HEK293 (cell line): ENCODE measurements at regions not wholly inside any gene's neighbourhood (a gene's known extent, or its start where the extent isn't known, plus 50 kb on each side); places are given as distances from the start of the nearest gene placed in this dataset.

Source experiments
- CTCF ChIA-PET: fragments of 350-600 bp; formaldehyde crosslinking; extraction: SDS; loops from one replicate; lab custom pipeline; 2021; ENCODE audit warnings: antibody characterized with exemption; lab: Yijun Ruan, JAX
- POLR2A ChIA-PET: fragments of 300-600 bp; formaldehyde crosslinking; extraction: SDS; loops from one replicate; lab custom pipeline; 2020; ENCODE audit warnings: antibody characterized with exemption, inconsistent platforms; lab: Yijun Ruan, JAX
- H3K27ac ChIP-seq: fragments of 200-500 bp; sonication (Bioruptor generic); 2 replicates; pipeline ENCODE4 v1.5.1; 2014; ENCODE audit warnings: low read depth, low read length, control low read depth, inconsistent platforms; ENCODE audit errors: extremely low read depth
- H3K36me3 ChIP-seq, 2 experiments: fragments of 200-500 bp in 1 of 2; sonication (Bioruptor generic) in 1 of 2; 1 replicate in 1 of 2; 2 replicates in 1 of 2; pipeline ENCODE4 v1.5.1; 2014 to 2017; ENCODE audit warnings: inconsistent platforms in 2 of 2, low read length in 2 of 2; ENCODE audit not compliant: control insufficient read depth in 2 of 2, insufficient read depth in 1 of 2
- H3K4me1 ChIP-seq: fragments of 200-500 bp; sonication (Bioruptor generic); 2 replicates; pipeline ENCODE4 v1.5.1; 2014; ENCODE audit warnings: mild to moderate bottlenecking, low read length, inconsistent platforms; ENCODE audit not compliant: control insufficient read depth, insufficient read depth
- H3K4me3 ChIP-seq: 2 replicates; pipeline ENCODE4 v1.5.1; 2011; ENCODE audit warnings: low read depth, mild to moderate bottlenecking, control low read depth, low read length, moderate library complexity
- H3K9me3 ChIP-seq: fragments of 200-500 bp; sonication (Bioruptor generic); 2 replicates; pipeline ENCODE4 v1.5.1; 2014; ENCODE audit warnings: low read depth, low read length, inconsistent platforms; ENCODE audit not compliant: control insufficient read depth, insufficient read depth
- CTCF ChIP-seq: fragments of 450-650 bp; formaldehyde crosslinking; IDR thresholded peaks from 2 replicates; pipeline ENCODE4 v1.5.1; 2016; ENCODE audit warnings: missing biosample characterization, missing genetic modification characterization
- FEZF1 ChIP-seq: fragments of 450-650 bp; formaldehyde crosslinking; IDR thresholded peaks from 2 replicates; pipeline ENCODE4 v1.5.1; 2016; ENCODE audit warnings: missing biosample characterization, missing genetic modification characterization
- HOXA7 ChIP-seq: sonication (generic); formaldehyde crosslinking; IDR thresholded peaks from 2 replicates; pipeline ENCODE4 v1.8.1; 2022; ENCODE audit warnings: missing genetic modification reagents, borderline replicate concordance
- KLF7 ChIP-seq: fragments of 450-650 bp; formaldehyde crosslinking; IDR thresholded peaks from 2 replicates; pipeline ENCODE4 v1.5.1; 2016; ENCODE audit warnings: missing biosample characterization, missing genetic modification characterization, borderline replicate concordance
- PRDM1 ChIP-seq: fragments of 450-650 bp; formaldehyde crosslinking; IDR thresholded peaks from 2 replicates; pipeline ENCODE4; 2016; ENCODE audit warnings: missing biosample characterization, missing genetic modification characterization
- REPIN1 ChIP-seq: fragments of 450-650 bp; formaldehyde crosslinking; IDR thresholded peaks from 2 replicates; pipeline ENCODE4 v1.5.1; 2017; ENCODE audit warnings: missing biosample characterization, missing genetic modification characterization, low read depth
- SALL2 ChIP-seq: fragments of 450-650 bp; formaldehyde crosslinking; IDR thresholded peaks from 2 replicates; pipeline ENCODE4 v1.5.0; 2017; ENCODE audit warnings: missing biosample characterization, mild to moderate bottlenecking, missing genetic modification characterization, borderline replicate concordance
- ZBTB49 ChIP-seq: fragments of 450-650 bp; formaldehyde crosslinking; IDR thresholded peaks from 2 replicates; pipeline ENCODE4 v1.5.1; 2016; ENCODE audit warnings: missing biosample characterization, missing genetic modification characterization, low read depth
- ZFP37 ChIP-seq: fragments of 450-650 bp; formaldehyde crosslinking; IDR thresholded peaks from 2 replicates; pipeline ENCODE4 v1.5.1; 2016; ENCODE audit warnings: missing biosample characterization, missing genetic modification characterization
- ZNF433 ChIP-seq: fragments of 450-650 bp; formaldehyde crosslinking; IDR thresholded peaks from 2 replicates; pipeline ENCODE4 v1.5.1; 2016; ENCODE audit warnings: missing biosample characterization, missing genetic modification characterization, low read depth
- ZNF501 ChIP-seq: fragments of 450-650 bp; formaldehyde crosslinking; IDR thresholded peaks from 2 replicates; pipeline ENCODE4 v1.5.1; 2016; ENCODE audit warnings: missing biosample characterization, missing genetic modification characterization
- ZNF768 ChIP-seq: fragments of 450-650 bp; formaldehyde crosslinking; IDR thresholded peaks from 2 replicates; pipeline ENCODE4 v1.5.1; 2018; ENCODE audit warnings: missing biosample characterization, mild to moderate bottlenecking, missing genetic modification characterization
- ZNF776 ChIP-seq: fragments of 450-650 bp; formaldehyde crosslinking; IDR thresholded peaks from 2 replicates; pipeline ENCODE4 v1.5.0; 2017; ENCODE audit warnings: missing biosample characterization, missing genetic modification characterization, borderline replicate concordance
- ZXDB ChIP-seq: fragments of 450-650 bp; formaldehyde crosslinking; IDR thresholded peaks from 2 replicates; pipeline ENCODE4 v1.5.1; 2016; ENCODE audit warnings: missing biosample characterization, missing genetic modification characterization
- TF ChIP-seq, protein P1 (sequence below): fragments of 450-650 bp; formaldehyde crosslinking; IDR thresholded peaks from 2 replicates; pipeline ENCODE4 v1.5.1; 2016; ENCODE audit warnings: missing biosample characterization, missing genetic modification characterization
- TF ChIP-seq, protein P2 (sequence below): fragments of 450-650 bp; formaldehyde crosslinking; conservative IDR thresholded peaks from 2 replicates; pipeline ENCODE4 v1.5.1; 2016; ENCODE audit warnings: low read depth, missing biosample characterization, missing genetic modification characterization

GRCh38 chr13:63370101-63370500 lies 1954.5 kb upstream of the PCDH20 start:
- Histone ChIP-seq H3K4me1 (no peaks in the 10 kb centered on the region), H3K9me3 (no peaks in the 10 kb centered on the region), H3K27ac (no peak overlapping the region), H3K36me3 (no peaks in the 10 kb centered on the region), H3K4me3 (no peak overlapping the region)
- ChIA-PET CTCF (no interaction called here), POLR2A (no interaction called here)
- TF ChIP-seq ZNF768 (no peak), ZNF776 (tag by site-specific recombination) (no peak), ZBTB49 (tag by site-specific recombination) (no peak), FEZF1 (tag by site-specific recombination) (no peak), ZFP37 (no peak), PRDM1 (tag by site-specific recombination) (no peak), CTCF (tag by site-specific recombination) (no peak), SALL2 (no peak), REPIN1 (no peak), HOXA7 (CRISPR knock-in tag) (no peak), ZNF501 (tag by site-specific recombination) (no peak), ZNF433 (tag by site-specific recombination) (no peak), ZXDB (tag by site-specific recombination) (no peak), KLF7 (tag by site-specific recombination) (no peak)
- TF ChIP-seq, protein P1, sequence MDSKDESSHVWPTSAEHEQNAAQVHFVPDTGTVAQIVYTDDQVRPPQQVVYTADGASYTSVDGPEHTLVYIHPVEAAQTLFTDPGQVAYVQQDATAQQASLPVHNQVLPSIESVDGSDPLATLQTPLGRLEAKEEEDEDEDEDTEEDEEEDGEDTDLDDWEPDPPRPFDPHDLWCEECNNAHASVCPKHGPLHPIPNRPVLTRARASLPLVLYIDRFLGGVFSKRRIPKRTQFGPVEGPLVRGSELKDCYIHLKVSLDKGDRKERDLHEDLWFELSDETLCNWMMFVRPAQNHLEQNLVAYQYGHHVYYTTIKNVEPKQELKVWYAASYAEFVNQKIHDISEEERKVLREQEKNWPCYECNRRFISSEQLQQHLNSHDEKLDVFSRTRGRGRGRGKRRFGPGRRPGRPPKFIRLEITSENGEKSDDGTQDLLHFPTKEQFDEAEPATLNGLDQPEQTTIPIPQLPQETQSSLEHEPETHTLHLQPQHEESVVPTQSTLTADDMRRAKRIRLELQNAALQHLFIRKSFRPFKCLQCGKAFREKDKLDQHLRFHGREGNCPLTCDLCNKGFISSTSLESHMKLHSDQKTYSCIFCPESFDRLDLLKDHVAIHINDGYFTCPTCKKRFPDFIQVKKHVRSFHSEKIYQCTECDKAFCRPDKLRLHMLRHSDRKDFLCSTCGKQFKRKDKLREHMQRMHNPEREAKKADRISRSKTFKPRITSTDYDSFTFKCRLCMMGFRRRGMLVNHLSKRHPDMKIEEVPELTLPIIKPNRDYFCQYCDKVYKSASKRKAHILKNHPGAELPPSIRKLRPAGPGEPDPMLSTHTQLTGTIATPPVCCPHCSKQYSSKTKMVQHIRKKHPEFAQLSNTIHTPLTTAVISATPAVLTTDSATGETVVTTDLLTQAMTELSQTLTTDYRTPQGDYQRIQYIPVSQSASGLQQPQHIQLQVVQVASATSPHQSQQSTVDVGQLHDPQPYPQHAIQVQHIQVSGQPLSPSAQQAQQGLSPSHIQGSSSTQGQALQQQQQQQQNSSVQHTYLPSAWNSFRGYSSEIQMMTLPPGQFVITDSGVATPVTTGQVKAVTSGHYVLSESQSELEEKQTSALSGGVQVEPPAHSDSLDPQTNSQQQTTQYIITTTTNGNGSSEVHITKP (tag by site-specific recombination) = no peak
- TF ChIP-seq, protein P2, sequence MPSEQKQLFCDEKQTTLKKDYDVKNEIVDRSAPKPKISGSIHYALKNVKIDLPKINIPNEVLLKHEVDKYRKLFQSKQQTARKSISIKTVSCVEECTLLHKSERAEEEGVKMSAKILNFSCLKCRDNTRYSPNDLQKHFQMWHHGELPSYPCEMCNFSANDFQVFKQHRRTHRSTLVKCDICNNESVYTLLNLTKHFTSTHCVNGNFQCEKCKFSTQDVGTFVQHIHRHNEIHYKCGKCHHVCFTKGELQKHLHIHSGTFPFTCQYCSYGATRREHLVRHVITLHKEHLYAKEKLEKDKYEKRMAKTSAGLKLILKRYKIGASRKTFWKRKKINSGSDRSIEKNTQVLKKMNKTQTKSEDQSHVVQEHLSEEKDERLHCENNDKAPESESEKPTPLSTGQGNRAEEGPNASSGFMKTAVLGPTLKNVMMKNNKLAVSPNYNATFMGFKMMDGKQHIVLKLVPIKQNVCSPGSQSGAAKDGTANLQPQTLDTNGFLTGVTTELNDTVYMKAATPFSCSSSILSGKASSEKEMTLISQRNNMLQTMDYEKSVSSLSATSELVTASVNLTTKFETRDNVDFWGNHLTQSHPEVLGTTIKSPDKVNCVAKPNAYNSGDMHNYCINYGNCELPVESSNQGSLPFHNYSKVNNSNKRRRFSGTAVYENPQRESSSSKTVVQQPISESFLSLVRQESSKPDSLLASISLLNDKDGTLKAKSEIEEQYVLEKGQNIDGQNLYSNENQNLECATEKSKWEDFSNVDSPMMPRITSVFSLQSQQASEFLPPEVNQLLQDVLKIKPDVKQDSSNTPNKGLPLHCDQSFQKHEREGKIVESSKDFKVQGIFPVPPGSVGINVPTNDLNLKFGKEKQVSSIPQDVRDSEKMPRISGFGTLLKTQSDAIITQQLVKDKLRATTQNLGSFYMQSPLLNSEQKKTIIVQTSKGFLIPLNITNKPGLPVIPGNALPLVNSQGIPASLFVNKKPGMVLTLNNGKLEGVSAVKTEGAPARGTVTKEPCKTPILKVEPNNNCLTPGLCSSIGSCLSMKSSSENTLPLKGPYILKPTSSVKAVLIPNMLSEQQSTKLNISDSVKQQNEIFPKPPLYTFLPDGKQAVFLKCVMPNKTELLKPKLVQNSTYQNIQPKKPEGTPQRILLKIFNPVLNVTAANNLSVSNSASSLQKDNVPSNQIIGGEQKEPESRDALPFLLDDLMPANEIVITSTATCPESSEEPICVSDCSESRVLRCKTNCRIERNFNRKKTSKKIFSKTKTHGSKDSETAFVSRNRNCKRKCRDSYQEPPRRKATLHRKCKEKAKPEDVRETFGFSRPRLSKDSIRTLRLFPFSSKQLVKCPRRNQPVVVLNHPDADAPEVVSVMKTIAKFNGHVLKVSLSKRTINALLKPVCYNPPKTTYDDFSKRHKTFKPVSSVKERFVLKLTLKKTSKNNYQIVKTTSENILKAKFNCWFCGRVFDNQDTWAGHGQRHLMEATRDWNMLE (tag by site-specific recombination) = no peak
